GM12892 (cell line): ENCODE measurements at regions not wholly inside any gene's neighbourhood (a gene's known extent, or its start where the extent isn't known, plus 50 kb on each side); places are given as distances from the start of the nearest gene placed in this dataset.

Source experiments
- POLR2A ChIP-seq: IDR thresholded peaks from 2 replicates; pipeline ENCODE4 v1.6.1; 2011; ENCODE audit warnings: low read depth, low read length, control low read depth
- POLR2AphosphoS5 ChIP-seq: IDR thresholded peaks from 2 replicates; pipeline ENCODE4 v1.6.1; 2011; ENCODE audit warnings: low read depth, low read length, control low read depth
- TAF1 ChIP-seq: IDR thresholded peaks from 2 replicates; pipeline ENCODE4 v1.6.1; 2011; ENCODE audit warnings: low read depth, mild to moderate bottlenecking, control low read depth, low read length, borderline replicate concordance

- TF ChIP-seq POLR2A (no peak), POLR2AphosphoS5 (no peak), TAF1 (no peak)
Observed at GRCh38 chr2:23215016-23215415, 170.0 kb upstream of the KLHL29 start.
